ENCODE measurements at regions not wholly inside any gene's neighbourhood (a gene's known extent, or its start where the extent isn't known, plus 50 kb on each side); places are given as distances from the start of the nearest gene placed in this dataset.

GRCh38 chr11:28447226-28447625, 339.0 kb downstream of the METTL15 start:
- no peak for TF ChIP-seq ZBTB33 (IDR thresholded peaks at IDR 0.05; ENCODE audit: extremely low read depth, insufficient replicate concordance, low read length)
- TF ChIP-seq JUND (IDR thresholded peaks at IDR 0.05), result no peak
- no peak for TF ChIP-seq SIN3A (IDR thresholded peaks at IDR 0.05; ENCODE audit: low read depth)
- no peak for TF ChIP-seq ATF3 (IDR thresholded peaks at IDR 0.05)
- TF ChIP-seq TCF7L2 (IDR thresholded peaks at IDR 0.05; ENCODE audit: borderline replicate concordance, extremely low read depth, insufficient read depth, insufficient read length), result no peak
- TF ChIP-seq MAX (IDR thresholded peaks at IDR 0.05), result no peak
- no peak for TF ChIP-seq POLR2A (IDR thresholded peaks at IDR 0.05; ENCODE audit: borderline replicate concordance, extremely low read depth, insufficient read depth, insufficient read length)
- no peak for TF ChIP-seq SP1 (IDR thresholded peaks at IDR 0.05; ENCODE audit: low read depth)
- no peak for TF ChIP-seq EZH2 (IDR thresholded peaks at IDR 0.05)
- TF ChIP-seq ZFX (IDR thresholded peaks at IDR 0.05), result no peak
- TF ChIP-seq FOSL1 (IDR thresholded peaks at IDR 0.05; ENCODE audit: low read depth), result no peak
- TF ChIP-seq CBX3 (IDR thresholded peaks at IDR 0.05; ENCODE audit: low read depth), result no peak
- no peak for TF ChIP-seq POLR2AphosphoS5 (IDR thresholded peaks at IDR 0.05; ENCODE audit: low read depth, low read length)
- no peak for TF ChIP-seq YY1 (IDR thresholded peaks at IDR 0.05; ENCODE audit: extremely low read depth, insufficient replicate concordance, low read depth, low read length)
- no peak for TF ChIP-seq ELF1 (IDR thresholded peaks at IDR 0.05; ENCODE audit: borderline replicate concordance, low read depth)
- no peak for TF ChIP-seq CTCF (IDR thresholded peaks at IDR 0.05 in 2 of 3, conservative IDR thresholded peaks at IDR 0.05 in 1 of 3; ENCODE audit: borderline replicate concordance in 1 of 3, insufficient read depth in 1 of 3, low read depth in 2 of 3, low read length in 2 of 3)
- no peak for TF ChIP-seq EZH2phosphoT487 (IDR thresholded peaks at IDR 0.05; ENCODE audit: borderline replicate concordance)
- TF ChIP-seq REST (IDR thresholded peaks at IDR 0.05; ENCODE audit: low read depth), result no peak
- TF ChIP-seq SRF (IDR thresholded peaks at IDR 0.05; ENCODE audit: low read depth), result no peak
- TF ChIP-seq RAD21 (IDR thresholded peaks at IDR 0.05; ENCODE audit: low read depth), result no peak
- CTCF ChIA-PET, result no interaction called here
- Histone ChIP-seq H4K20me1 (ENCODE audit: insufficient read depth) (no peaks in the 10 kb centered on the region), H3K4me2 (ENCODE audit: low read length) (no peak overlapping the region), H3K4me3 (replicated peaks in 1 of 2; ENCODE audit: low read depth in 1 of 2, low read length in 2 of 2) (no peak overlapping the region), H3K27me3 (ENCODE audit: insufficient read depth, low read length) (no peaks in the 10 kb centered on the region), H3K27ac (ENCODE audit: low read depth, low read length) (no peak overlapping the region), H3K9me2 (ENCODE audit: insufficient read depth) (no peaks in the 10 kb centered on the region), H3K79me2 (ENCODE audit: insufficient read depth, low read length) (no peaks in the 10 kb centered on the region), H3K4me1 (ENCODE audit: control insufficient read depth in 1 of 2, insufficient read depth in 2 of 2, low read length in 2 of 2) (peaks cover 0 to 12% of the 10 kb centered on the region in 2 experiments; a peak in 1 of 4 replicates), H3K36me3 (ENCODE audit: control insufficient read depth in 1 of 2, insufficient read depth in 2 of 2, low read length in 2 of 2) (no peaks in the 10 kb centered on the region), H3K9me3 (ENCODE audit: control insufficient read depth in 1 of 2, insufficient read depth in 1 of 2, low read depth in 1 of 2, low read length in 2 of 2) (no peaks in the 10 kb centered on the region), H3K9ac (ENCODE audit: low read length) (no peak overlapping the region), H2AFZ (ENCODE audit: low read depth, low read length, poor library complexity, severe bottlenecking) (no peak overlapping the region)
- RAD21 ChIA-PET (ENCODE audit: low non-redundant PET in 1 of 2, low total read pairs in 2 of 2, uncharacterized antibody in 2 of 2, unreplicated experiment in 2 of 2), result no interaction called here
- no TSS peak for BruUV-seq (replicated peaks)
- intact Hi-C loops (cut with micrococcal nuclease), result no loop called here
- POLR2A ChIA-PET, result no interaction called here
- ATAC-seq (no peak), DNase-seq (ENCODE audit: low read depth, low spot score) (no peak)
